GM19395 (cell line): ENCODE measurements at regions not wholly inside any gene's neighbourhood (a gene's known extent, or its start where the extent isn't known, plus 50 kb on each side); places are given as distances from the start of the nearest gene placed in this dataset.
"Not testable (repeated sequence)": the region's sequence is repeated elsewhere in the genome, so short reads cannot be mapped to it uniquely, and the experiment has no call there.

Source experiments
- ATAC-seq: cut with Tn5 transposase; IDR thresholded peaks from one replicate; pipeline ENCODE4 v1.9.1; 2021; ENCODE audit warnings: mild to moderate bottlenecking, moderate library complexity; ENCODE audit not compliant: unreplicated experiment

GRCh38 chr4:186845137-186845842 is 121.6 kb upstream of the FAT1 start:
- no peak for ATAC-seq

DNA sequence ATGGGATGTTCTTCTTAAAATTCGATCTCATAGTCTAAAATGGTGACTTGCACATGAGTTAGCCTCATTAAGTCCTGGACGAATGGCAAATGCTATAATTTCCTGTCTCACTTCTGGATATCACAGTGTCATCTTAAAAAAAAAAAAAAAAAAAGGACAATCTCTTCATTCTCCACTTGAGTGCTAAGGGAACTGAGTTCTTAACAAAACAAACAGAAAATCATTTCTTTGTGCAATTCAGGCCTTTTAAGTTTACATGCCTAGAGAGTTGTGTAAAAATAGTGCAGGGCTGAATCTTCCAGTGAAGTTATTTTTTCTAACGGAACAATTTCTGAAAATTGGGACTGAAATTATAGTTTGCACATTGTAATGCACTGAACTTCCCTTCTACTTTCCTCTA is 122.8 kb upstream of the FAT1 start:
- ATAC-seq = no peak

DNA sequence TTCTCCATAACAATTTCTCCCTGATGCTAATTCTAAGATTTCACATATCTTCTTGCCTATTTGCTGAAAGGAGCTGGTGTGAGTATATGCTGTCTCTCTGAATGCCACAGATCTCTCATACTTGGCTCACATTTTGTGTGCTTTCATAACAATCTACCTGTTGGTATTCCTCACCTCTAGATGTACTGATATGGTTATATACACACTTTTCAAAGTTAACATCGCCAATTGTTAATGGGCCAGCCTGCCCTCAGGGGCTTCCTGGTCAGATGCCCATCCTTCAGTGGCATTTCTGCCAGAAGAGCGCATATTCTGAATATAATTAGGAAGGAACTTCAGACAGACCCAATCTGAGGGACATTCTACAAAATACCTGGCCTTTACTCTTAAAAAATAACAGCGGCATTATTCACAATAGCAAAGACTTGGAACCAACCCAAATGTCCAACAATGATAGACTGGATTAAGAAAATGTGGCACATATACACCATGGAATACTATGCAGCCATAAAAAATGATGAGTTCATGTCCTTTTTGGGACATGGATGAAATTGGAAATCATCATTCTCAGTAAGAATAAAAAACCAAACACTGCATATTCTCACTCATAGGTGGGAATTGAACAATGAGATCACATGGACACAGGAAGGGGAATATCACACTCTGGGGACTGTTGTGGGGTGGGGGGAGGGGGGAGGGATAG is 123.9 kb upstream of the FAT1 start:
- ATAC-seq = not testable (repeated sequence)

DNA sequence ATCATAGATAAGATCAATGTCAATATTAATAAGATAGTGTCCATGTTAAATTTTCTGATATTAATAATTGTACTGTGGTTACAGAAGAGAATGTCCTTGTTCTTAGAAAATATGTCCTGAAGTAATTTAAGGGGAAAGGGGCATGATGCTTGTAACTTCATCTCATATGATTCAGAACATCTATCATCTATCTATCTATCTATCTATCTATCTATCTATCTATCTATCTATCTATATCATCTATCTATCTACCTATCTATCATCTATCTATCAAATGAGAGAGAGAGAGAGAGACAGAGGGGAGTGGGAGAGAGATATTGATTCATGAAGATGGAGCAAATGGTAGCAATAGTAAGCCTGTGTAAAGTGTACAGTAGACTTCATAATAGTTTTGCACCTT is 124.8 kb upstream of the FAT1 start:
- no peak for ATAC-seq

DNA sequence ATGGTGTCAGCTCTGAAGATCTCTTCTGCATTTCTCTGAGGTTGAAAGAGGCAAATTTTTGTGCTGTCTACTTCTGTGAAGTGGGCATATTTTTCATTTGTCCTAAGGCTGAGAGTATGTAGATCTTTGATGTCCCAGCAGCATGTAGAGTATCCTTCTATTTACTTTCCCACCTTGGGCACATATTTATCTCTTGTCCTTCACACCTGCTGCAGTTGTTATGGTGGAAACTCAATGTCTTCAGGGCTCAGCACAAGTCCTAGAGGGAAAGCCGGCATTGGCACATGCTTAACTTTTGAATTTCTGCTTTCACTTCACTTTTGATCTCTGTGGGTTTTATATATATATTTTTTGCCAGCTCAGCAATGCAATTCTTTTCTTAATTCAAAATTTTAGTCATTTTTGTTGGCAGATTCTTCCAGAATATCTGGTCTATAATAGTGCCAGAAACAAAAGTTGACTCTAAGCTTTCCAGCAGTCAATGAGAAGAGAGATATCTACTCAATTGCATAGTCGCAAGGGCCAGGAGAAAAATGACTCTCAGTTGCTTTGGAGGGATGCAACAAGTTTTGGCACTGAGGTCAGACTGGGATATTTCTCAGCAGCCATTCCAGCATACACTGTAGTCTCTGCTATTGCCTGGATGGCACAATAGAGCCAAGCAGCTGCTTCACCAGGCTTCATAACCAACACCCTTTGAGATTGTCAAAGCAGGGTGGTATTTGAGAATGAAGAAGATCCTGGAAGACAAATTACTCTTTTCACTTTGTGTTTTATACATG is 127.8 kb upstream of the FAT1 start:
- ATAC-seq = no peak

- no peak for ATAC-seq
These were observed 128.4 kb upstream of the FAT1 start for GRCh38 chr4:186852073-186852420.

GRCh38 chr4:186852964-186853391 is 129.3 kb upstream of the FAT1 start:
- peak; percentile 82 for ATAC-seq

GRCh38 chr4:186854256-186854655 is 130.6 kb upstream of the FAT1 start:
- ATAC-seq = no peak

DNA sequence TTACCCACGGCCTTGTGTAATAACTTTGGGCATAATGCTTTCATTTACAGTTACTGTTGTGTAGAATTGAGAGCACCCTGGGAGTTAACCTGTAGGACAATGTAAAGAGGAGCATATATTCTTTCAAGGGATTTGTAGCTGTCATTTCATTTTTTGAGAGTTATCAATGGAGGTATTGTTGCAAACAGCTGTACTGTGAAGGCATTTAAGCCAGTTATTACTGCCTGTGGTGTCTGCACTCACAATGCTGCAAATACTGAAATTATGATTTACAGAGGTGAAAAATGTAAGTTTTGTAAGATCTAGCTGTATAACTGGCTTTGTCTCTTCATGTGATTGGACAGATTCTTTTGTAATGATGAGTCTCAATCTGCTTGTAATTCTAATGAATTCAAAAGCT is 131.5 kb upstream of the FAT1 start:
- ATAC-seq = no peak

- no peak for ATAC-seq
These were observed 134.1 kb upstream of the FAT1 start for GRCh38 chr4:186857793-186858192.

GRCh38 chr4:186858355-186858754 is 134.7 kb upstream of the FAT1 start:
- ATAC-seq = no peak

GRCh38 chr4:186859420-186859819 is 135.8 kb upstream of the FAT1 start:
- ATAC-seq = no peak

DNA sequence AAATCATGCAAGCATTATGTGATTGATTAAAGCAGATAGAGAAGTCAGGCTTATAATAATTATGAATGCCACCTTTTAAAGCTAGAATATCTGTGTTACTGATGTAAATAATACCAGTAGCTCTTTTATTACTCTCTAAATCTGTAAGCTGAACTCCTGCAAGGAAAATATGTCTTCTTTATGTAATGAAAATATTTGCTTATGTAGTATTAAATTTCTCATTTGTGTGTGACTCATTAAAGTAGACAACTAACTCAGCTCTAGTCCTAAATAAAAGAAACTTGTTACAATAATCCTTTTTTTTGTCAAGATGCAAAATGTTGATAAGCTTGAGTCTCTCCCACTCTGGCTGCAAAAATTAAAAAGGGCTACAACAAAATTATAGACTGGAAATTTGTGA is 137.7 kb upstream of the FAT1 start:
- no peak for ATAC-seq

DNA sequence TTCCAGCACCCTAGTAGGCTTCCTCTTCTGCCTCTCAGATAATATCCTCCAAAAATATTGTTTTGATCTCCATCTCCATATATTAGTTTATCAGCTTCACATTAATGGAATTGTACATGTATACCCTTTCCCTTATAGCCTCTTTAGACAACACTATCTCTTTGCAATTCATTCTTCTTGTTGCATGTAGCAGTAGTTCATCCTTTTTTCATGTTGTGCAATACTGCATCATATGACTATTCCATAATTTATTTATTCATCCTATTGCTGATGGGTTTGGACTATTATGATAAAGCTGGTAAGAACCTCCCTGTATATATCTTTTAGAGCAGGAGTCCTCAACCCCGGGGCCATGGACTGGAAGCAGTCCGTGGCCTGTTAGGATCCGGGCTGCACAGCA is 148.2 kb upstream of the FAT1 start:
- no peak for ATAC-seq

DNA sequence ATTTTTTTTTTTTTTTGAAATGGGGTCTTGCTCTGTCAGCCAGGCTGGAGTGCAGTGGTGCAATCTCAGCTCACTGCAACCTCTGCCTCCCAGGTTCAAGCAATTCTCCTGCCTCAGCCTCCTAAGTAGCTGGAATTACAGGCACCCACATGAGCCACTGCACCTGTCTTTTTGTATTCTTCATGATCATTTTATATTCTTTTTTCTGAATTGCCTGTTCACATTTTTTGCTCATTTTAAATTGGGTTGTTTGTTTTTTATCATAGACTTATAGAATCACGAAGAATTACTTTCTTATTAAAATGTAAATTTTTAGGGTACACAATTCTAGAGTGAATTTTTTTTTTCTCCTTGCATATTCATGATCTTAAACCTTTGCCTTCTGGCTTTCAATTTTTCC is 149.4 kb upstream of the FAT1 start:
- not testable (repeated sequence) for ATAC-seq

DNA sequence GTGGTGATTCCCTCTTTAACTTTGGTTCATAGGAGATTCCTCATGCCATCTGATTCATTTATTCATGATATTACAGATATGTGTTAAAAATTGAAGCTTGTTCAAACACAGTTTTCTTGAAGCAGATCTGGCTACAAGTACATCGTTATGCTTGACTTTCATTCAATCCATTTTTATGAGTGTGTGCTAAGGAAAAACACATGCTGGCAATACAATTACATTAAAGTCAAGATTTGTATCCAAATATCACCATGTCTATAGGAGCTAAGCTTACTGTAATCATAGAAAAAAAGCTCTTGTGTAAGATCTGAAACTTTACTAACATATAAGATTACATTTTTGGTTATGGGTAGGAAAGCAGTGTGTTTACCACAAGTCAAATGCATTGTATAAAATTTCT is 151.8 kb upstream of the FAT1 start:
- ATAC-seq = no peak

DNA sequence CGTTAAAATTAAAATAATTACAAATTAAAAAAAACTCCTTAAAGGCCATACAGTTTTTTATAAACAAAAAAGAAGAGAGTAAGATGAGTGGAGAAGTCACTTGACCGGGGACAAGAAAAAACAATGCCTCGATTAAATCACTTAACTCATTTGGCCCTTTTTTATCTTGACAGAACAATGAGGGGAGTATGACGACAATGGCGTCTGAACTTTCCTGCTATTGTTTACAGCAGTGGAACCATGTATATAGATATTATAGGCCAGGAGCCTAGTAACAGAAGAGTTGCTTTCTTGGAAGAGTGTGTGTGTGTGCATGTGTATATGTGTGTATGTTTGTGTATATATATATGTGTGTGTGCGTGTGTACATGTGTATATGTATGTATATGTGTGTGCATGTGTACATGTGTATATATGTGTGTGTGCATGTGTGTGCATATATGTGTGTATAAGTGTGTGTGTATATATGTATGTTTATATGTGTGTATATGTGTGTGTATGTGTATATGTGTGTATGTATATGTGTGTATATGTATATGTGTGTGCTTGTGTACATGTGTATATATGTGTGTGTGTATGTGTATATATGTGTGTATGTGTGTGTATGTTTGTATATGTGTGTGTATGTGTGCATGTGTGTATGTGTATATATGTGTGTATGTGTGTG is 153.4 kb upstream of the FAT1 start:
- ATAC-seq = no peak

- ATAC-seq = no peak
These were observed 154.6 kb upstream of the FAT1 start for GRCh38 chr4:186878203-186878776.

- ATAC-seq = no peak
These were observed 158.0 kb upstream of the FAT1 start for GRCh38 chr4:186881521-186882220.

DNA sequence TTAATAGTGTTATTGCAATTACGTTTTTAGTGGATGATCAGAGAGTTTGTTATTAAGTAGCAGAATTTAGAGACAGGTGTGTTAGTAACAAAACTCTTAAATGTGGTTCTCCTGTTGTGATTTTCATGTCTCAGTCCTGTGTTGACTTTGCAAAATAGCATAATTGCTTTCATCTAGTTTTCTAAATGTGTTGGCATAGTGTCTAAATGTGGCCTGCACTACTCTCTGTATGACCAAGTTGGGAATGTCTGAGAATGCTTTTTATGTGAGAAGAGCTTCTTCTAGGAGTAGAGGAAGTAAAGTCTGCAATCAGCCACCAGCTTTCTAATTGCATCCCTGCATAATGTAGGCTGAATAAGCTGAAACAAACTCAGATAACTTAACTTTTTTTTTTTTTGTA is 158.6 kb upstream of the FAT1 start:
- no peak for ATAC-seq
